Activated CD8-positive, alpha-beta T cell treated with anti-CD3 and anti-CD28 coated beads, Interleukin-2, amount 10 ng/mL, durations not matched to agents 7 days and 5 days (primary cell): ENCODE measurements at regions not wholly inside any gene's neighbourhood (a gene's known extent, or its start where the extent isn't known, plus 50 kb on each side); places are given as distances from the start of the nearest gene placed in this dataset.
"Not testable (repeated sequence)": the region's sequence is repeated elsewhere in the genome, so short reads cannot be mapped to it uniquely, and the experiment has no call there.

Experiments used
- ATAC-seq: fragments of 150-1000 bp; cut with Tn5 transposase; one replicate; pipeline ENCODE4 v1.10.0; 2021; ENCODE audit warnings: moderate library complexity
- CTCF ChIA-PET: fragments of 350-600 bp; sonication (Branson Sonifier 250); formaldehyde crosslinking; loops from one replicate; lab custom pipeline; 2021; ENCODE audit warnings: antibody characterized with exemption; lab: Charles Lee
- POLR2A ChIA-PET: fragments of 350-600 bp; sonication (Branson Sonifier 250); formaldehyde crosslinking; loops from one replicate; lab custom pipeline; 2021; ENCODE audit warnings: antibody characterized with exemption; lab: Charles Lee
- DNase-seq: peaks from one replicate; pipeline ENCODE4 v3.0.0-alpha.2; 2020
- H3K27ac Mint-ChIP-seq: one replicate; pipeline ENCODE4 v1.8.0; 2021; ENCODE audit warnings: mild to moderate bottlenecking, mixed read lengths
- H3K27me3 Mint-ChIP-seq: one replicate; pipeline ENCODE4 v1.8.0; 2021; ENCODE audit warnings: low read depth, mixed read lengths
- H3K36me3 Mint-ChIP-seq: one replicate; pipeline ENCODE4 v1.8.0; 2021; ENCODE audit warnings: low read depth, mixed read lengths
- H3K4me1 Mint-ChIP-seq: one replicate; pipeline ENCODE4 v1.8.0; 2021; ENCODE audit warnings: low read depth, mixed read lengths
- H3K4me3 Mint-ChIP-seq: one replicate; pipeline ENCODE4 v1.8.0; 2021; ENCODE audit warnings: mild to moderate bottlenecking, mixed read lengths
- H3K9me3 Mint-ChIP-seq: one replicate; pipeline ENCODE4 v1.8.0; 2022; ENCODE audit warnings: mixed read lengths; ENCODE audit not compliant: insufficient read depth

GRCh38 chrX:152079768-152080167, 58.6 kb downstream of the MAGEA10 start:
- ATAC-seq, result no peak
- Mint-ChIP-seq H3K9me3 (no peaks in the 10 kb centered on the region), H3K27ac (no peak overlapping the region), H3K36me3 (no peaks in the 10 kb centered on the region), H3K4me3 (no peak overlapping the region), H3K27me3 (no peaks in the 10 kb centered on the region), H3K4me1 (no peaks in the 10 kb centered on the region)
- CTCF ChIA-PET, result no interaction called here
- POLR2A ChIA-PET, result no interaction called here
- DNase-seq, result no peak

GRCh38 chrX:152074163-152074562, 64.2 kb downstream of the MAGEA10 start:
- Mint-ChIP-seq H3K4me3 (no peak overlapping the region), H3K9me3 (no peaks in the 10 kb centered on the region), H3K4me1 (no peaks in the 10 kb centered on the region), H3K36me3 (no peaks in the 10 kb centered on the region), H3K27me3 (no peaks in the 10 kb centered on the region), H3K27ac (no peak overlapping the region)
- DNase-seq, result no peak
- ChIA-PET POLR2A (no interaction called here), CTCF (no interaction called here)
- ATAC-seq, result no peak

- CTCF ChIA-PET, result no interaction called here
- Mint-ChIP-seq H3K4me3 (no peak overlapping the region), H3K27ac (no peak overlapping the region), H3K4me1 (no peaks in the 10 kb centered on the region), H3K27me3 (no peaks in the 10 kb centered on the region), H3K36me3 (no peaks in the 10 kb centered on the region), H3K9me3 (no peaks in the 10 kb centered on the region)
- no peak for ATAC-seq
- no peak for DNase-seq
- POLR2A ChIA-PET, result no interaction called here
Observed at GRCh38 chrX:152072236-152072635, 66.1 kb downstream of the MAGEA10 start.

- no peak for DNase-seq
- Mint-ChIP-seq H3K9me3 (no peaks in the 10 kb centered on the region), H3K36me3 (no peaks in the 10 kb centered on the region), H3K4me3 (no peak overlapping the region), H3K4me1 (no peaks in the 10 kb centered on the region), H3K27ac (no peak overlapping the region), H3K27me3 (no peaks in the 10 kb centered on the region)
- ChIA-PET CTCF (no interaction called here), POLR2A (interaction anchor here (0.7 kb wide), 1 partner anchor 154 kb away, joined by 3 read pairs; no protein-coding TSS in a partner anchor)
- ATAC-seq, result no peak
Observed at GRCh38 chrX:152070144-152070543, 68.2 kb downstream of the MAGEA10 start.

GRCh38 chrX:152061557-152061956, 76.8 kb downstream of the MAGEA10 start:
- H3K36me3 Mint-ChIP-seq, result no peaks in the 10 kb centered on the region
- H3K9me3 Mint-ChIP-seq, result peaks cover 4% of the 10 kb centered on the region
- DNase-seq (no peak), ATAC-seq (no peak)
- H3K27ac Mint-ChIP-seq, result no peak overlapping the region
- H3K4me3 Mint-ChIP-seq, result no peak overlapping the region
- ChIA-PET CTCF (no interaction called here), POLR2A (no interaction called here)
- H3K4me1 Mint-ChIP-seq, result no peaks in the 10 kb centered on the region
- no peaks in the 10 kb centered on the region for H3K27me3 Mint-ChIP-seq

- H3K27ac Mint-ChIP-seq, result no peak overlapping the region
- H3K4me1 Mint-ChIP-seq, result no peaks in the 10 kb centered on the region
- no peaks in the 10 kb centered on the region for H3K27me3 Mint-ChIP-seq
- no peaks in the 10 kb centered on the region for H3K36me3 Mint-ChIP-seq
- H3K9me3 Mint-ChIP-seq, result peaks cover 4% of the 10 kb centered on the region
- POLR2A ChIA-PET, result no interaction called here
- no peak overlapping the region for H3K4me3 Mint-ChIP-seq
- DNase-seq, result no peak
- CTCF ChIA-PET, result no interaction called here
- ATAC-seq, result no peak
Observed at GRCh38 chrX:152061083-152061482, 77.3 kb downstream of the MAGEA10 start.

GRCh38 chrX:152050623-152051022, 76.1 kb upstream of the GABRE start:
- H3K4me1 Mint-ChIP-seq, DNase-seq, H3K4me3 Mint-ChIP-seq, CTCF ChIA-PET, H3K27me3 Mint-ChIP-seq, H3K27ac Mint-ChIP-seq, H3K36me3 Mint-ChIP-seq, H3K9me3 Mint-ChIP-seq, POLR2A ChIA-PET, ATAC-seq: not testable (repeated sequence)

GRCh38 chrX:152044383-152044782, 69.9 kb upstream of the GABRE start:
- H3K36me3 Mint-ChIP-seq, result no peaks in the 10 kb centered on the region
- no peaks in the 10 kb centered on the region for H3K4me1 Mint-ChIP-seq
- no peak overlapping the region for H3K27ac Mint-ChIP-seq
- DNase-seq (no peak), ATAC-seq (no peak)
- H3K9me3 Mint-ChIP-seq, result no peaks in the 10 kb centered on the region
- ChIA-PET POLR2A (no interaction called here), CTCF (no interaction called here)
- no peak overlapping the region for H3K4me3 Mint-ChIP-seq
- no peaks in the 10 kb centered on the region for H3K27me3 Mint-ChIP-seq

GRCh38 chrX:152038804-152039203, 64.3 kb upstream of the GABRE start:
- Mint-ChIP-seq H3K9me3 (no peaks in the 10 kb centered on the region), H3K4me1 (no peaks in the 10 kb centered on the region), H3K36me3 (no peaks in the 10 kb centered on the region), H3K4me3 (no peak overlapping the region), H3K27me3 (no peaks in the 10 kb centered on the region), H3K27ac (no peak overlapping the region)
- POLR2A ChIA-PET, result no interaction called here
- CTCF ChIA-PET, result no interaction called here
- no peak for ATAC-seq
- no peak for DNase-seq

- ChIA-PET POLR2A (no interaction called here), CTCF (no interaction called here)
- H3K27ac Mint-ChIP-seq, result no peak overlapping the region
- H3K27me3 Mint-ChIP-seq, result no peaks in the 10 kb centered on the region
- no peaks in the 10 kb centered on the region for H3K36me3 Mint-ChIP-seq
- DNase-seq (no peak), ATAC-seq (no peak)
- H3K9me3 Mint-ChIP-seq, result no peaks in the 10 kb centered on the region
- no peaks in the 10 kb centered on the region for H3K4me1 Mint-ChIP-seq
- no peak overlapping the region for H3K4me3 Mint-ChIP-seq
Observed at GRCh38 chrX:152037183-152037582, 62.7 kb upstream of the GABRE start.

- H3K36me3 Mint-ChIP-seq, DNase-seq, H3K4me1 Mint-ChIP-seq, H3K4me3 Mint-ChIP-seq, ATAC-seq, POLR2A ChIA-PET, CTCF ChIA-PET, H3K27ac Mint-ChIP-seq, H3K9me3 Mint-ChIP-seq, H3K27me3 Mint-ChIP-seq: not testable (repeated sequence)
Observed at GRCh38 chrX:152031346-152031745, 56.9 kb upstream of the GABRE start.

- Mint-ChIP-seq H3K9me3 (no peaks in the 10 kb centered on the region), H3K36me3 (no peaks in the 10 kb centered on the region), H3K4me1 (no peaks in the 10 kb centered on the region), H3K27me3 (no peaks in the 10 kb centered on the region), H3K4me3 (no peak overlapping the region), H3K27ac (no peak overlapping the region)
- POLR2A ChIA-PET, result no interaction called here
- CTCF ChIA-PET, result no interaction called here
- DNase-seq (no peak), ATAC-seq (no peak)
Observed at GRCh38 chrX:152028579-152028978, 54.1 kb upstream of the GABRE start.

- POLR2A ChIA-PET, result no interaction called here
- Mint-ChIP-seq H3K4me3 (no peak overlapping the region), H3K4me1 (no peaks in the 10 kb centered on the region)
Observed at GRCh38 chrX:152025656-152026440, 51.4 kb upstream of the GABRE start.

More at GRCh38 chrX:152025656-152026440, 51.4 kb upstream of the GABRE start:
- Mint-ChIP-seq H3K36me3 (no peaks in the 10 kb centered on the region), H3K27me3 (no peaks in the 10 kb centered on the region), H3K27ac (no peak overlapping the region), H3K9me3 (no peaks in the 10 kb centered on the region)
- CTCF ChIA-PET, result no interaction called here
- no peak for DNase-seq
- no peak for ATAC-seq
